HUES6 (cell line): ENCODE measurements at regions not wholly inside any gene's neighbourhood (a gene's known extent, or its start where the extent isn't known, plus 50 kb on each side); places are given as distances from the start of the nearest gene placed in this dataset.
"Not testable (repeated sequence)": the region's sequence is repeated elsewhere in the genome, so short reads cannot be mapped to it uniquely, and the experiment has no call there.

ENCODE experiments used
- H3K27ac ChIP-seq: 2 replicates; pipeline ENCODE4 v1.7.0; 2013; ENCODE audit warnings: low read depth, mild to moderate bottlenecking, low read length, inconsistent platforms
- H3K27me3 ChIP-seq: 2 replicates; pipeline ENCODE4 v1.6.1; 2013; ENCODE audit warnings: low read length; ENCODE audit not compliant: control insufficient read depth, insufficient read depth
- H3K36me3 ChIP-seq: 2 replicates; pipeline ENCODE4 v1.6.1; 2013; ENCODE audit warnings: low read length; ENCODE audit not compliant: control insufficient read depth, insufficient read depth
- H3K4me1 ChIP-seq: 2 replicates; pipeline ENCODE4 v1.6.1; 2013; ENCODE audit warnings: low read length; ENCODE audit not compliant: control insufficient read depth, insufficient read depth
- H3K4me3 ChIP-seq: 2 replicates; pipeline ENCODE4 v1.5.1; 2013; ENCODE audit warnings: low read depth, low read length
- H3K9ac ChIP-seq: one replicate; pipeline ENCODE4 v1.6.1; 2013; ENCODE audit warnings: mild to moderate bottlenecking, low read length
- H3K9me3 ChIP-seq: 2 replicates; pipeline ENCODE4 v1.6.1; 2013; ENCODE audit warnings: low read depth, low read length; ENCODE audit not compliant: control insufficient read depth, insufficient read depth

- not testable (repeated sequence) for H3K9me3 ChIP-seq, H3K27ac ChIP-seq, H3K27me3 ChIP-seq, H3K36me3 ChIP-seq, H3K9ac ChIP-seq, H3K4me3 ChIP-seq, H3K4me1 ChIP-seq
Measured at GRCh38 chrX:3914813-3915212, 201.4 kb upstream of the PRKX start.

- not testable (repeated sequence) for H3K4me1 ChIP-seq, H3K36me3 ChIP-seq, H3K9me3 ChIP-seq, H3K27me3 ChIP-seq, H3K4me3 ChIP-seq, H3K27ac ChIP-seq, H3K9ac ChIP-seq
Measured at GRCh38 chrX:3914059-3914458, 200.6 kb upstream of the PRKX start.

GRCh38 chrX:3911012-3911411 is 197.6 kb upstream of the PRKX start:
- H3K36me3 ChIP-seq, H3K4me1 ChIP-seq, H3K27me3 ChIP-seq, H3K27ac ChIP-seq, H3K9me3 ChIP-seq, H3K4me3 ChIP-seq, H3K9ac ChIP-seq: not testable (repeated sequence)

- not testable (repeated sequence) for H3K9me3 ChIP-seq, H3K27me3 ChIP-seq, H3K36me3 ChIP-seq, H3K27ac ChIP-seq, H3K4me1 ChIP-seq, H3K9ac ChIP-seq, H3K4me3 ChIP-seq
Measured at GRCh38 chrX:3910611-3911010, 197.2 kb upstream of the PRKX start.

GRCh38 chrX:3905522-3906258 is 192.2 kb upstream of the PRKX start:
- H3K9ac ChIP-seq, H3K4me1 ChIP-seq, H3K4me3 ChIP-seq, H3K9me3 ChIP-seq, H3K36me3 ChIP-seq, H3K27ac ChIP-seq, H3K27me3 ChIP-seq: not testable (repeated sequence)

- H3K36me3 ChIP-seq, H3K27me3 ChIP-seq, H3K9ac ChIP-seq, H3K27ac ChIP-seq, H3K9me3 ChIP-seq, H3K4me1 ChIP-seq, H3K4me3 ChIP-seq: not testable (repeated sequence)
Measured at GRCh38 chrX:3902222-3902621, 188.8 kb upstream of the PRKX start.

- not testable (repeated sequence) for H3K4me3 ChIP-seq, H3K27me3 ChIP-seq, H3K9me3 ChIP-seq, H3K4me1 ChIP-seq, H3K9ac ChIP-seq, H3K27ac ChIP-seq, H3K36me3 ChIP-seq
Measured at GRCh38 chrX:3896755-3897154, 183.3 kb upstream of the PRKX start.

GRCh38 chrX:3882553-3882920 is 169.1 kb upstream of the PRKX start:
- not testable (repeated sequence) for H3K9me3 ChIP-seq, H3K27me3 ChIP-seq, H3K9ac ChIP-seq, H3K36me3 ChIP-seq, H3K27ac ChIP-seq, H3K4me1 ChIP-seq
- H3K4me3 ChIP-seq, result peak overlapping the region; percentile 47

GRCh38 chrX:3881898-3882552 is 168.6 kb upstream of the PRKX start:
- not testable (repeated sequence) for H3K27ac ChIP-seq, H3K4me3 ChIP-seq, H3K9ac ChIP-seq, H3K9me3 ChIP-seq, H3K4me1 ChIP-seq, H3K36me3 ChIP-seq, H3K27me3 ChIP-seq

GRCh38 chrX:3881255-3881895 is 167.9 kb upstream of the PRKX start:
- H3K4me3 ChIP-seq, H3K9me3 ChIP-seq, H3K4me1 ChIP-seq, H3K27me3 ChIP-seq, H3K9ac ChIP-seq, H3K27ac ChIP-seq, H3K36me3 ChIP-seq: not testable (repeated sequence)

GRCh38 chrX:3876393-3876792 is 162.9 kb upstream of the PRKX start:
- not testable (repeated sequence) for H3K9me3 ChIP-seq, H3K27ac ChIP-seq, H3K4me1 ChIP-seq, H3K36me3 ChIP-seq, H3K4me3 ChIP-seq, H3K27me3 ChIP-seq, H3K9ac ChIP-seq
